Stimulated activated CD8-positive, alpha-beta memory T cell treated with anti-CD3 and anti-CD28 coated beads, Interleukin-4, amount 100 ng/mL, for 24 hours (primary cell): ENCODE measurements at regions not wholly inside any gene's neighbourhood (a gene's known extent, or its start where the extent isn't known, plus 50 kb on each side); places are given as distances from the start of the nearest gene placed in this dataset.
"Not testable (repeated sequence)": the region's sequence is repeated elsewhere in the genome, so short reads cannot be mapped to it uniquely, and the experiment has no call there.

ENCODE experiments used
- DNase-seq: peaks from one replicate; pipeline ENCODE4 v3.0.0-alpha.2; 2020; ENCODE audit warnings: low read depth

DNA sequence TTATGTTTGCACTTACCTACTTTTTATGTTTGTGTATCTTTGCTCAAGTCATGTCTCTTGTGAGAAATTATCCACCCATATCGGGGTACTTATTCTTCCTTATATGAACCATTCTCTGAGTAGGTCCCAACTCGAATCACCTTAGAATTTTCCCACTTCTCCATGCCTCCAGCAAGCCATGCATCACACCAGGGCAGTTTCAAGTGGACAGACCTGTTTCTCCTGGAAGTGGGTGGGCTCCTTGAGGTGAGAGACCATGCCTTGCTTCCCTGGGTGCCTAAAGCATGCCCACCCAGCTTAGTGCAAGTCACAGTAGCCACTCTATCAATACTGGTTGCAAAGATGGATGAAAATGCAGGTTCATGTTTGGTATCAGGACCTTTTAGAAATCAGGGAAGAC lies 187.2 kb downstream of the KIT start:
- no peak for DNase-seq

DNA sequence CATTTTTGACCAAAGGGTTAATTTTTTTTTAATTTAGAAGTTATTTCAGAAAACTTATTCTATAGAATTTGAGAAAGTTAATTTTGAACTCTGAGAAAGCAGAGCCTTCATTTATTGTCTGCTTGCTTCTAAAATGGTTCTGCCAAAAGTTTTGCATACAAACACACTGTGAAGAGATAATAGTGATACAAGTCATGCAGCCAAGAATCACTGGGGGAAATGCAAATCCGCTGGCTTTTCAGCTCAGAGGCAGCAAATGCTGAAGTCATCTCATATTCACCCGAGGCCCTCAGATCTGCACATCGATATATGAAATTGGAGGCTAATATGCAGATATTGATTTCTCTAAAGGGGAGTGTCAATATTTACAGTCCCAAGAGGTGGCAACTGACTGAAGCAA lies 186.2 kb downstream of the KIT start:
- no peak for DNase-seq

DNA sequence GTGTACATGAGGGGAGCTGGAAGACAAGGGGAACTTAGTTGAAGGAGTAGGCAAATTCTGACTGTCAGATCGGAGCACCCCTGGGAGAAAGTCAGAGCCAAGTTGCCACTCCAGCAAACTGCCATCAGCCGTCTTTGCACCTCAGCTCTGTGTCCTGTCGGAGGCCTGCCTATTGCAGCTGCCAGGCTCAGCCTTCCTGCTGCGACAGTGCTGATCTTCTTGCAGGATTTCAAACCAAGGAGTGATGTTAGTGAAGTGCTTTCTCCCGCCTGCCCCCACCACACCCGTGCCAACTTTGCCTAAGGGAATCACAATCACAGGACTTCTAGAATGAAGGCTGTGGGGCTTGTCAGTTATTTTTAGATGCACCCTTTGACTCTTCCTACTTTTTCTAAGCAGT lies 185.3 kb downstream of the KIT start:
- no peak for DNase-seq

DNA sequence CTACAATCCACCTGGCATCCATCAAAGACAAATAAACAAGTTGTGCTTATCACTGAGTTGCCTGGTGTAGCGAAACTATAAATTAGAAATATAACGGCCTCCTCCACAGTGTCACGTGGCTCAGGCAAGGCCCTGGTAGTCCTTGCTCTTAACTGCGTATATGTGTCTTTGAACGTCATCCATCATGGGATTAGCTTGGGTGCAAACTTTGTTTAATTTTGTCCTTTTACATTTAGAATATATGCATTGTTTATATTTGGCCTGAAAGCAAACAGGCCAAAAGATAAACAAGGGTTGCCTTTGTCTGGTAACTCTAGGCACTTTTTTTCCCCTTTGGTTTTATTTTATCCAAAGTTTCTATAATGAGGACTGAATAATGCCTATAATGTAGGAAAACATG lies 184.9 kb downstream of the KIT start:
- no peak for DNase-seq

DNA sequence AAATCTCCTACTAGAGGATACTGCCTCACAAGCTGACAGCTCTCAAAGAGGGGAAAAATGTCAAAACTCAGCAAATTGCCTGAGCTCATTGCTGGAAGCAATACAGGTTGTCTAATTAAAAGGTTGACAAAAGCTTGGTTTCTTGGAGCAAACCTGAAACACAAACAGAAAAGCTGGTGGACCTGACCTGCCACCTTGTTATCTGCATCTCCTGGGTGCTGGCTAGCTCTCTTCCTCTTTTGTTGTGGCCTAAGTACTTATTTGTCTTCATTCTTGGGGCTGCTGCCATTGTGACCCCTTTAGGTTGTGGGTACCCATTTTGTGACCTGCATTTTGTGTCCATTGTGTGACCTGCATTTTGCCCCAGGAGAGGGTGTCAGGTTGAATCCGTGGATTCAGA lies 184.5 kb downstream of the KIT start:
- no peak for DNase-seq

DNA sequence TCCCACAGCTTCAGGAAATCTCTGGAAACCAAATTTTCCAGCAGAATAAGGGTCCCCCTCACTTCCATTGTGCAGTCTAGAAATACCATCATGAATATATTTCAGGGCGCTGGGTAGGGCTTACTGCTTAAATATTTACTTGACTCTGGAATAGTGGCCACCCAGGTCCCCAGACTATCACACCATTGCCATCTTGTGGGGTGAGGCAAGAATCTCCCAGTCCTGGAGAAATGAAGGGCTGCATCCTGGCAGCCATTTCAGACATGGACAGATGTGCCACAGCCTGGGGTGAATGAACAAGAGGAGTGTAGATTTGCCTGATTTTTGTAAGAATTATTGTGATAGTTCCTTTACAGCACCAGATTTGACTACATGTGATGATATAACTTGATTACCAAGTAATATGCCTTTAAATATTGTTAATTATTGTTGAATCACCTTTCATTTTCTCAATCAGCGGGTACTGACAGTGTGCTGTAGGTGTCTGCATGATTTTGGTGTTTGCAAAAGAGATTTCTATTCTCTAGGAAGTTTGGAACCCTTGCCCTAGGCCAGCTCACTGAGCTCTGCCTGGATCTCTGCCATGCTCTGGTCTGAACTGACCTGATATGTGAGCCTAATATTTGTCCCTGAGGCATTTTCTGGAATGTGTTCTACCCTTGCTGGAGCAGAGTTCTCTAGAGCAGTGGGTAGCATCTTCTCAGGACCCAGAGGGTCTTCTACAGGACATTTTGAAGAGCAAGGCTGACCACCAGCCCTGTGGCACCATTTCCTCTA lies 183.4 kb downstream of the KIT start:
- no peak for DNase-seq

DNA sequence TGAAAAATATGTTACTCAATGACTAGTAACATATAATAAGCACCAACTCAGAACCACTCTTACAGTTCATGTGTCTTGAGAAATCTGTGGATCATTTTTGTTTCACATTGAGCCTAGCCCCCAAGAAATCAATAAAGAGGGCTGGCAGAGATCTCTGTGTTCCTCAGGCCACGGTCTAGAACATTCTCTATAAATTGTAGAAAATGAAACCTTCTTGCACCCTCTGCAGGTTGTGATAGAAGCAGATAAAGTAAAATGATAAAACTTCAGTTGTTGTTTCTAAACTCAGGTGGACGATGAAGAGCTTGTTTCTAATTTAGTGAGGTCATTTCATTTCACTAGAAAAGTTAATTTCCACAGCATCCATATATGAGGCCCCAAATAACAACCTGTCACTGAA lies 182.7 kb downstream of the KIT start:
- DNase-seq, result no peak

DNA sequence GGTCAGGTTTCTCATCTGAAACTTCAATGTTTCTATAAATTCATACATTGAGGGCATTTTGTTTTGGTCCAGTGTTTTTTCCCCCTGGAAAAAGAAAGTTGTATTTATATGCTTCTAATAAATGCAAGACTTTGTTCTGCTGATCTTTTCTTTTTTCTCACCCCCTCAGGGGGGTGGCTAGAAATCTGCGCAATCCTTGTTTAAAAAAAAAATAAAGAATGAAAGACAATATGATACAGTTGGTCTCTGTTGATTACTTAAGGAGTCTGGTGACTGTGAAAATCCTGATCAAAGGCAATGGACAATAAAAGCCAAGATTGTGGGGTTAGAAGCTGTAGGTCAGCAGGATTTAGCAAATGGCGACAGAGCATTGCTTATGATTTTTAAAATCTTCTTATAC lies 180.5 kb downstream of the KIT start:
- DNase-seq, result no peak

DNA sequence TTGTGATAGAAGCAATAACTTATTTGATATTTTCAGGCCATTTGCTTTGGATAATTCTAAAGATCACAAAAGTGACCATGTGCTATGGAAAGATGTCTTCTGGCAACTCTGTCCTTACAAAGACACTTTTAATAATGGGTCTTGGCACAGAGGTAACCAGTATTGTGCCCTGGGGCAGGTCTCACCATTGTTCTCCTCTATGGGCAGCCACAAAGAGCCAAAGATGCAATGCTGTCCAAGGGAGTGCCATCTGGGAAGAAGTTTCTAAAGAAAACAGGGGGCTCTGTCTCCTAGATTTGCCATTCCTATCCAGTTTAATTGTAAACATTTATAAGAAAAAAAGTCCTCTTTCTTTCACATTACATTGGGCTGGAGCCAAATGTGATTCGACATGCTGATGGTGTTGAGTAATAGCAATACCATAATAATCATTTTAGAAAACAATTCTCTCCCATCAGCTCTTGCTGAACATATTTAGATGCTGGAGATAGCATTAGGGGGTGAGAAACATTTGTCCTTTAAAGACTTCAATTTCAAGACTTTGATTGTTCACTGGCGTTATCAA lies 179.9 kb downstream of the KIT start:
- no peak for DNase-seq

DNA sequence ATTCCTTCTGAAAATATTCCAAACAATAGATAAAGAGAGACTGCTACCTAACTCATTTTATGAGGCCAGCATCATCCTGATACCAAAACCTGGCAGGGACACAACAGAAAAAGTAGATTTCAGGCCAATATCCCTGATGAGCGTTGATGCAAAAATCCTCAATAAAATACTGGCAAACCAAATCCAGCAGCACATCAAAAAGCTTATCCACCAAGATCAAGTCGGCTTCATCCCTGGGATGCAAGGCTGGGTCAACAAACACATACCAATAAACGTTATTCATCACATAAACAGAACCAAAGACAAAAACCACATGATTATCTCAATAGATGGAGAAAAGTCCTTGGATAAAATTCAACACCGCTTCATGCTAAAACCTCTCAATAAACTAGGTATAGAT lies 170.6 kb downstream of the KIT start:
- not testable (repeated sequence) for DNase-seq

DNA sequence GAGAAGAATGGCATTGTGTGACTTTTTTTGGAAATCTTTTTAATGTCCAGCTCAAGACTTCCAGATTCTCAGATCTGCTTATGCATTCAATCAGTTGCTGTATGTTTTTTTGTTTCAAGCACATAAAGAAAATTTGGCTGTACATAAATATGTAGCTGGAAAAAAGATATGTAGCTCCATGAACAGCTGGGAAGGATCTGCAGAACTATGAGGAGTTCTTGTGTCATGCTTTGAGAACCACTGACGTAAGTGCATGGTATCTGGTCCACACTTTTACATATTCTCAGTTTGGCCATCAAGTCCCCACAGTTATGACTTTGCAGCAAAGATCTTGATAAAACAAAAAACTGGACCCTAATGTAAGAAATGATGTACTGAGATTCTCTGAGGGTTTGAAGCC lies 165.9 kb downstream of the KIT start:
- no peak for DNase-seq

DNA sequence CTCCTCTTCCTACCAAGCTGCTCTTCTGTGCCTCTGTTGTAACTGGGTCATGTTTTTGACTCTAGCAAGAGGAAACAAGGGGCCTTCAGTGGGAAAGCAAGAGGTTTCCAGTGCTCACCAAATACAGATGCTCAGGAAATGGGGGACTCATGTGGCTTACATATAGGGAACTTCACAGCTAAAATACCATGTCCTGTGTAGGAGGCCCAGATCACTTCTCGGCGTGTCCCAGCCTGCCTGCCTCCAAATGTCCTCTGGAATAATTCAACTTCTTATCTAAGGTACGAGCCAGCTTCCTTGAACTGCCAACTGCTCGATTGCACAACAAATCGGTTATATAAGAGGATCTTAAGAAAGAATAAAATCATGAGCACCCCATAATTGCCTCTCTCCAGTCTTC lies 161.3 kb downstream of the KIT start:
- no peak for DNase-seq

DNA sequence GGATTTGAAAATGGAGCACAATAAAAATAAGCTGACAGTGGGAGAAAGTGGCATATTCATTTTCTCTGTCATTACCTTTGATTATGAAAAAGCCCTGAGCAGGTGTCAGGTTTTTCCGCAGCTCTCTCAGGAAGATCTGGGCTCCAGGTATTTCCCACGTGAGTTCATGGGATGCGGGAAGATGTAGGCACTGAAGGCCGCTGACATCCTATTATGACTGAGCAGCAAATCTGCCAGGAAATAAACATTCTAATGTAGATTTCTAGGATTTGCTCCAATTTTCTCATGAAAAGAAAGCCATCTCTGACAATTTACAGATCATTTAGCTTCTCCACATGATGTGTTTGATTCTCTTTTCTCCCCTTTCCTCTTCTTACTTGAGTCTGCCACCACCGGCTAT lies 160.7 kb downstream of the KIT start:
- DNase-seq, result no peak

DNA sequence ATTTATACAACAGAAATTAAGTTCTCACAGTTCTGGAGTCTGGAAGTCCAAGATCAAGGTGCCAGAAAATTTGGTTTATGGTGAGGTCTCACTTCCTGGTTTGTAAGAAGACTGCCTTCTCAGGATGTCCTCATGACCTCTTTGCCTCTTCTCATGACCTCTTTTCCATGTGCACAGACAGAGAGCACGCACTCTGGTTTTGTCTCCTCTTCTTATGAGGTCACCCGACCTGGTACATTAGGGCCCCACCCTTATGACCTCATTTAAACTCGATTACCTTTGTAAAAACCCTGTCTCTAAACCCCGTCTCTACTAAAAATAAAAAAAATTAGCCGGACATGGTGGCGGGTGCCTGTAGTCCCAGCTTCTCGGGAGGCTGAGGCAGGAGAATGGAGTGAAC lies 155.9 kb downstream of the KIT start:
- no peak for DNase-seq

DNA sequence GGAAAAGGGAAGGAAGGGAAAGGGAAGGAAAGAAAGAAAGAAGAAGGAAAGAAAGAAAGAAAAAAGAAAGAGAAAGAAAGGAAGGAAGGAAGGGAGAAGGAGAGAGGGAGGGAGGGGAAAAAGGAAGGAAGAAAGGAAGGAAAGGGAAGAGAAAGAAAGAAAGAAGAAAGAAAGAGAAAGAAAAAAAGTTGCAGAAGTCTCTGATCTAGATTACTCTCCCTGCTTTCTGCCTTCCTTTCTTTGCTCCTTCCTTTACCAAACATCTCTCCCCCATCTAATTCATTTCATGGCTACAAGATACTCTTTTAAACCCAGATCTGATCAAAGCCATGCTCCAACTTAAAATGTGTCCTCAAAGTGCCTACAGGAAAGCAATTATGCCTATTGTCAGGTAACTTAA lies 148.6 kb downstream of the KIT start:
- no peak for DNase-seq

DNA sequence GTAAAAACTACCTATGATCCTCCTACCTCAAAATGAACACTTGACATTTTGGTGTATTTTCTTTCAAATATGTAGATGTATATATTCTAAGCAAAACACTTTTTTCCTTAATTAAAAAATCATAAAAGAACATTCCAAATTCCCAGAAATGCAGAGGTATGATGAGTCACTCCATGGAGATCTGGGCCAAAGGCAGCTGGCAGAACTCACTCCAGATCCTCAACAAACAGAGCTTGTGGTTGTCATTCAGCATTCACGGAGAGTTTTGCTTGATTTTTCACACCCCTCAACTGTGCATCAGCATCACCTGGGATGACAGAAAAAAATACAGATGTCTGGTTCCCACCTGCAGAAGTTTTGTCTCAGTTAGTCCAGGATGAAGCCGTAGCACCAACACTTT lies 144.6 kb downstream of the KIT start:
- DNase-seq, result no peak

DNA sequence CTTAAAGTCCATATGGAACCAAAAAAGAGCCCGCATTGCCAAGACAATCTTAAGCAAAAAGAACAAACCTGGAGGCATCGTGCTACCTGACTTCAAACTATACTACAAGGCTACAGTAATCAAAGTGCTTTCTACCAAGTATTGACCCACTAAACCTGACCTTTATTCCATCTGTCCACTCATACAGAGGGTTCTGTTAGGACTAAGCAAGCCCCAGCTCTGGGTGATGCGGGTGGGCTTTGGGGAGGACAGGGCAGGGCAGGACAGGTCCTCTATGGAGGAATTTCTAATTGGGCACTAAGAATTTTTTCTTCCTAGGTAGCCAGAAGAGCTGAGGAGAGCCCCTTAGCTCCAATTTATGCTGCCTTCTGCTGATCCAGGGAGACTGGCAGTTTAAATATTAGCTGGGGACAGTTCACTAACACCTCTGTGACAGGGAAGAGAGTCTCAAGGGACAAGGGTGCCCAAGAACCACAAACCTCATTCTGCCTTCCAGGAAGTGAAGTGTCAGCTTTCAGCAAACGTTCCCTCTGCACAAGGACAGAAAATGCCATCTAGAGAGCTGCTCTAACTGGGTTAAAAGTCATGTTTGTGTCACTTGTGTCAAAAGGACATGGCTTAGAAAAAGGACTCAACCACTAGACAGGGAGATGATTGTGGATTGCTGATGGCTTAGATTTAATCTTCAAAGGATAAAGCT lies 143.2 kb downstream of the KIT start:
- DNase-seq, result no peak

DNA sequence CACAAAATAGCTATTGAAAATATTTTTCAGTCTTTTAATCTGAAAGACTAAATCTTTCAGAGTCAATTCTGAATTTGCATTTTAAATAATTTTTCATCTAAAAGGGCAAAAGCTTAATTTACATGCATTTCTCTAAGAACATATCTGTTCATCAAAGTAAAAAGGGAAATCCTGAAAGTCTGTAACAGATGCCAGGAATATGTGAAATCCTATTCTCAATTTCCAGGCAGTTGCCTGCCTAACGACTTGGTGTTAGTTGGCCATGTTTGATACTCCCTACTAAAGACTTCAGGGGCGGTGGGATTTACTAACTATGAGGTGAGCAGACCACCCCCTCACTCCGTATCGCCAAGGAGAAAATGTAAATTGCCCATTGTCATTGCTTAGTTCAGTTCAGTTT lies 136.8 kb downstream of the KIT start:
- DNase-seq, result no peak

DNA sequence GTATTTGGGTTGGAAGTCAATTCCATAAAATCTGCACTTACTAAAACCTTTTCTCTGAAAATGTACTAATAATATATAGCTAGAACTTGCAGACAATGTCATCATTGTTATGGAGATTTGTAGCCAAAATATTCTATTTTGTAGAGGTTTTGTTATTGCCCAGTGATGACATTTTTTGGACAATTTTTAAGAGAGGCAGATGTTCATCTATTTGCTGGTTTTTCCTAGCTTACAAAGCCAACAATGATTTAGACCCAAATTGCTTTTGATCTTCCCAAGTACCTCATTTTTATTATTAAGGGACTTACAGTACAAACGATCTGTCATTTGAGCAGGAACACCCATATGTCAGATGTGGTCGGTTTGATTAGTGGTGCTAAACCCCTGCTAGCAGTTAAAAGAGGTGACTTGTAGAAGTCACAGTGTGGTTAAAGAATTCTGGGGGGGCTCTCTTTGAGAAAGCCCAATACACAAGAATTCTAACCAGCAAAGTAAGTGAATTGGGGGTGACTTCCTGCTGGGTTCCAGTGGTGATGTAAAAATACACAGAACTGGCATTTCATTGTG lies 136.2 kb downstream of the KIT start:
- DNase-seq, result no peak
